Fibroblast of mammary gland (primary cell): ENCODE measurements at regions not wholly inside any gene's neighbourhood (a gene's known extent, or its start where the extent isn't known, plus 50 kb on each side); places are given as distances from the start of the nearest gene placed in this dataset.

Experiments
- DNase-seq: peaks from one replicate; pipeline ENCODE4 v3.0.0-alpha.2; 2010; ENCODE audit warnings: low read depth
- H3K4me3 ChIP-seq: 2 replicates; pipeline ENCODE4 v1.5.1; 2011; ENCODE audit warnings: low read depth, mild to moderate bottlenecking, low read length, moderate library complexity; ENCODE audit not compliant: control insufficient read depth
- TF ChIP-seq, protein P1 (sequence below): conservative IDR thresholded peaks from 2 replicates; pipeline ENCODE4 v1.5.1; 2011; ENCODE audit warnings: low read depth, low read length, inconsistent platforms; ENCODE audit not compliant: control insufficient read depth, insufficient read depth

- TF ChIP-seq, protein P1, sequence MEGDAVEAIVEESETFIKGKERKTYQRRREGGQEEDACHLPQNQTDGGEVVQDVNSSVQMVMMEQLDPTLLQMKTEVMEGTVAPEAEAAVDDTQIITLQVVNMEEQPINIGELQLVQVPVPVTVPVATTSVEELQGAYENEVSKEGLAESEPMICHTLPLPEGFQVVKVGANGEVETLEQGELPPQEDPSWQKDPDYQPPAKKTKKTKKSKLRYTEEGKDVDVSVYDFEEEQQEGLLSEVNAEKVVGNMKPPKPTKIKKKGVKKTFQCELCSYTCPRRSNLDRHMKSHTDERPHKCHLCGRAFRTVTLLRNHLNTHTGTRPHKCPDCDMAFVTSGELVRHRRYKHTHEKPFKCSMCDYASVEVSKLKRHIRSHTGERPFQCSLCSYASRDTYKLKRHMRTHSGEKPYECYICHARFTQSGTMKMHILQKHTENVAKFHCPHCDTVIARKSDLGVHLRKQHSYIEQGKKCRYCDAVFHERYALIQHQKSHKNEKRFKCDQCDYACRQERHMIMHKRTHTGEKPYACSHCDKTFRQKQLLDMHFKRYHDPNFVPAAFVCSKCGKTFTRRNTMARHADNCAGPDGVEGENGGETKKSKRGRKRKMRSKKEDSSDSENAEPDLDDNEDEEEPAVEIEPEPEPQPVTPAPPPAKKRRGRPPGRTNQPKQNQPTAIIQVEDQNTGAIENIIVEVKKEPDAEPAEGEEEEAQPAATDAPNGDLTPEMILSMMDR, result no peak
- no peak overlapping the region for H3K4me3 ChIP-seq
- DNase-seq, result no peak
Observed at GRCh38 chr5:152674403-152674802, 269.3 kb upstream of the NMUR2 start.

DNA sequence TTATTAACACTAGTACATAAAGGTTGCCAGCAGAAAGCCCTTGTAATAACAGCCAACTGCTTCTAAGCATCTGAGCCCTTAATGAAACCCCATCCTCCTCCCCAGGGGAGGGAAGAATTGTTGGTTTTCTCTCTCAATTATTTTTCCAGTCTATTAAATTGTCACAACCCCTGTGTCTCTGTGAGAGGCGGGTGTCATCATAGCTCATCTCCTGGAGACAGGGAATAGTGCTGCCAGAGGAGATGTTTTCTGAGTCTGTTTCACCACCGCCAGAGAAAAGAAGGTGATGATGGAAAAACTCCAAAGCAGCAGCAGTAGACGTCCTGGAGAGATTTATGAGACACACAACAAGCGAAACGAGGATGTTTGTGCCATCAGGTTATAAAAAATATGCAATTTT is 271.1 kb upstream of the NMUR2 start:
- DNase-seq, result no peak
- TF ChIP-seq, protein P1, result no peak
- H3K4me3 ChIP-seq, result no peak overlapping the region

DNA sequence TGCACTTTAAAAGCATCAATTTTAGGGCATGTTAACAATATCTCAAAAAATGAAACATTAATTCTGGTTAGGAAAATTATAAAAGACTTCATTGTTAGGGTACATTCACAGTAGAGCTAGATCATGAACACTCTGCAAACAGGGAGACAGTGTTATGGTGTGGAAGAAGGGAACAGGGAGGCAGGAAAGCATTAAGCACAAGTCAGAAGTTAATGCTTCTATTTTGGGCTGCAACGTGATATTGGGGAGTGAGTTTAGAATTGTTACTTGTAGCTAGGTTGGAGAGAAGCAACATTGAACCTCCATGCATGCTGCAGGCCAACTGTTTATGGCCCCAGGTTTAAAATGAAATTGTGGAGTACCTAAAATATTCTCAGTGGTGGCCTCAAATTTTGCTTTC is 278.1 kb upstream of the NMUR2 start:
- no peak overlapping the region for H3K4me3 ChIP-seq
- TF ChIP-seq, protein P1, result no peak
- no peak for DNase-seq

GRCh38 chr5:152686931-152687330 is 281.9 kb upstream of the NMUR2 start:
- peak; percentile 5 for DNase-seq
- H3K4me3 ChIP-seq, result no peak overlapping the region
- TF ChIP-seq, protein P1, result no peak

GRCh38 chr5:152688561-152689249 is 283.6 kb upstream of the NMUR2 start:
- TF ChIP-seq, protein P1, result no peak
- DNase-seq, result peak; percentile 95
- H3K4me3 ChIP-seq, result no peak overlapping the region

DNA sequence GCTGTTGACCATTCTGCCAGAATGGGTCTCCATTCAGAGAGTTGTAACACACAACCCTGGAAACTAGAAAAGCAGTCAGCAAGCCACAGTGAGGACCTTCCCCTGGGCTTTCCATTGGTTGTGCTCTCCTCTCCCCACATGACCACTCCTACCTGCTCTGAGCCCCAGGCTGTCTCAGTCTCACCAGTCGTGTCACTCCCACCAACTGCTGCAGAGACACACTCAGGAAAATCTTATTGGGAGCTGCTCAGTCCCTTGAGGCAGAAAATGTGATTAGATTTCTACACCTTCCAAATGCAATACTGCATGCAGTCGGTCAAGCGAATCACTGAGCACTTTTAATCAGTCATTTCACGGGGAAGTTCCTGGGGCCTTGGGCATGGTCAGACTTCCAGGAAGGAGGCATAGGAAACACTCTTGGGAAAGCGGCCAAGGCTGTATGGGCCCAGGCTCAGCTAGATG is 284.2 kb upstream of the NMUR2 start:
- no peak for DNase-seq
- TF ChIP-seq, protein P1, result no peak
- no peak overlapping the region for H3K4me3 ChIP-seq
